GM19438 (cell line): ENCODE measurements at regions not wholly inside any gene's neighbourhood (a gene's known extent, or its start where the extent isn't known, plus 50 kb on each side); places are given as distances from the start of the nearest gene placed in this dataset.

ENCODE experiments used
- ATAC-seq: cut with Tn5 transposase; IDR thresholded peaks from one replicate; pipeline ENCODE4 v1.9.1; 2021; ENCODE audit warnings: low read depth; ENCODE audit not compliant: unreplicated experiment

DNA sequence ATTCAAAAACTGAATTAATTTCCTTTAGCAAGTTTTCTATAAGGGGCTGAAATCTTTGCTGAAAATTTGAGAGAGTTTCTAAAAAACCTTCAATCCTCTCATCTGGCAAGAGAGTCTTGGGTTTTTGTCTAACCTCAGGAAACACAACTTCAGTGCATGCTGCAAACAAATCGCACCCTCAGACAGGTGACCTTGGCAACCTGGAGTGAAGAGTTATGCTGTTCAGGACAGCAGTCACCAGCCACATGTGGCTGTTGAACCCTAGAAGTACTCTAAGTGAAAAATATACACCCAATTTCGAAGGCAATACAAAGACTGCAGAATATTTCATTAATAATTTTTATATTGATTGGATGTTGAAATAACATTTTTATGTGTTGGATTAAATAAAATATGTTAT, 184.8 kb downstream of the RPS29 start:
- no peak for ATAC-seq

DNA sequence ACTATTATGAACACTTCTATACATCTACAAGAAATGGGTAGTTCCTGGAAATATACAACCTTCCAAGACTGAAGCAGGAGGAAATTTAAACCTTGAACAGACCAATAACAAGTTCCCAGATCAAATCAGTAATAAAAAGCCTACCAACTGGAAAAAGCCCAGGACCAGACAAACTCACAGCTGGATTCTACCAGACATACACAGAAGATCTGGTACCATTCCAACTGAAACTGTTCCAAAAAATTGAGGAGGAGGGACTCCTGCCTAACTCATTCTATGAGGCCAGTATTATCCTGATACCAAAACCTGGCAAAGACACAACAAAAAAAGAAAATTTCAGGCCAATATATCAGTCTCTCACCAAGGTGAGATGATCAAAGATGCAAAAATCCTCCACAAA, 189.4 kb downstream of the RPS29 start:
- ATAC-seq, result no peak

DNA sequence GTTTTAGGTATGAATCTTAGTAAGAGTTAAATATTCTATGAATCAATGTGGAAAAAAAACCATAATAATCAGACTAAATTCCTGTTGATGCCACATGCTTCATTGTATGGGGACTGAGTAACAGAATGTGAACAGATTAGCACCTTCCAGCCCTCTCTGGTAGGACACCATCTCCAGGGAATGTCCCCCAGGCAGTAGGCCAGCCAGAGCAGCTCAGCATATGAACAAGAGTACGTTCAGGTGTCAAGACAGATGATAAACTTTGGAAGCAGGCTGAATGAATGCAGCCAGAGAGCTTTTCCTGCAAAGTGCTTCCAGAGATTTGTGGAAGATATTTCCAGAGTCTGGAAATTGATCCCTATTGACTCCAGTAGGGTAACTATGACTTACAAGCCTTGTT, 204.4 kb downstream of the RPS29 start:
- ATAC-seq, result no peak

DNA sequence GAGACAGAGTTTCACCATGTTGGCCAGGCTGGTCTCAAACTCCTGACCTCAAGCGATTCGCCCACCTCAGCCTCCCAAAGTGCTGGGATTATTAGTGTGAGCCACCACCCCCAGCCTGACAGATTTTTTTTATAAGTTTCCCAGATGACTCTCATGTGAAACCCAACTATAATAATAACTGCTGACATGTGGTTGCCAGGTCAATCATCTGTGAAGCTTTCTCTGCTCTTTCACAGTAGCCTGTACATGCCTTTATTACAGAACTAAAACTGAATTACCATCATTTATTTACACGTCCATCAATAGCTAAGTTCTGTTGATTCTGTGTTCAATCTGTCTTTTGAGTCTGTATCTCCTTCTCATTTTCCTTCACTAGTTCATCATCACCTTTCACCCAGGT, 218.5 kb downstream of the RPS29 start:
- no peak for ATAC-seq

DNA sequence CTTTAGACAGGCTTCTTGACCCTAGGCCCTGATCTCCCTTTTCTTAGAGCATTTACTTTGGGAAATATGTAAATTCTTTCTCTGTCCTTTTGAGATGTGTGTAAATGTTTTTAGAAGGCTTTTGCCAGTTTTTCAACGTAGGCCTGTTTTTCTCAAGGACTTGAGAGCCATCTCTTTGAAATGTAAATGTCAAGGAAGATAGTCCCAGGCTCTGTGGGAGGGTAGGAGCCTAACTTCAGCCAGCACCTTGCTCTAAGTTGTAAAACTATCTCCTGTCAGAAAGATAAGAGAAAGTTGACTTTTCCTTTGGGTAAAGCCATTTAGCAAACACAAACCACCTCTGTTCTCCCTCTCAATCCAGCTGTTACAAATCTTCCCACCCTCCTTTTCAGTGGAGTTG, 219.8 kb downstream of the RPS29 start:
- ATAC-seq, result no peak

DNA sequence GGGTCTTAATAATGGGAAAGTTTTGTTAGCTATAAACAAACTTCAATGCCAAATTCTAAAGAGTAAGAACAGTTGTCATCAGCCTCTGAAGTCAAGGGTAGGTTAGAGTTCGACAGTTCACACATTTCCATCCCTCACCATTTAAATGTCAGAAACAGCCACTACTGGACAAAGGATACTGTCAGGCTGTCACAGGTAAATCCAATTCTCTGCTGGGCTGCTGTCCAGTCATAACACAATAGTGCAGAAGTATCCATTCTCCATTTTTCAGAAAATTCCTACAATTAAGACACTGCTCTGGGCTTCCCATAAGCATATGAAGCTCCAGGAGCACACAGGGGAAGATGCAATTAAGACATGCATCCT, 221.4 kb downstream of the RPS29 start:
- no peak for ATAC-seq

DNA sequence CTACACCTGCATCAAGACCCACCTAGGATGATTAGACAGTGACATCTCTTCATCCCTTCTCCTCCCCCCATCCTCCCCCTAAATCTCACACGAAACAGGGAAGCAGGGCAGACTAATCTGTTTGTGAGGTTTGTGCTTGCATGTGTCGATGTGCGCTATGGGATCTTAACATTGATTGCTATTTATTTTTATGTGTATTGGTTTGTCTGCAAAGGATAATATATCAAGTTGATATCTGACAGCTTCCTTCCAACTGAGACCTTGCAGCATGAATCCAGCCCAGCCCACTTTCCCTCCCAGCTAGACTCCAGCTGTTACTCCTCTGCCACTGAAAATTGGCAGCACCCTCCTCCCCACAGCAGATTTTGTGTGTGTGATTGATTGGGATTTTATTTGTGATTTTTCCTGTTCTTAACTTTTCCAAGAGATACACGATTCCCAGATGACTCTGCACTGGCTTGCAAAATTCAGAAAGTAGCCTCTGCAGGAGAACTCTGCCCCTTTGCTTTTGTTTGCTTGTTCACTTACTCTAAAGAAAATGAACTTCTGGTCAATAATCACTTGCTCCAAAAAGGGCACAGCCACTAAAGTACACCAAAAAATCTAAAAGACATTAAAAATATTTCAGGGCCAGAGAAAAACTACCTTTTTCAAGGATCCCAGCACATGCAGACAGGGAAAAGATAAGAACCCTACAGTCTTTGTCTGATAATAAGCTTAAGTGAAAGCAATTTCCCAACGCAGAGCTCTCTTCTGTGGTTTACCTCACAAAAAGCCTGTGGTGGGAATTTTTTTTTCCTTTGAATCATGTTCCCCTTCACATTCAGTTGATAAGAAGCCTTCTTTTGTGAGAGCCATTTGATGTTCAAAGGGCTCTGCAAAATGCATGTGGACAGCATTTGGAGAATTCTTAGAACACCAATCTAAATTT, 222.1 kb downstream of the RPS29 start:
- no peak for ATAC-seq

DNA sequence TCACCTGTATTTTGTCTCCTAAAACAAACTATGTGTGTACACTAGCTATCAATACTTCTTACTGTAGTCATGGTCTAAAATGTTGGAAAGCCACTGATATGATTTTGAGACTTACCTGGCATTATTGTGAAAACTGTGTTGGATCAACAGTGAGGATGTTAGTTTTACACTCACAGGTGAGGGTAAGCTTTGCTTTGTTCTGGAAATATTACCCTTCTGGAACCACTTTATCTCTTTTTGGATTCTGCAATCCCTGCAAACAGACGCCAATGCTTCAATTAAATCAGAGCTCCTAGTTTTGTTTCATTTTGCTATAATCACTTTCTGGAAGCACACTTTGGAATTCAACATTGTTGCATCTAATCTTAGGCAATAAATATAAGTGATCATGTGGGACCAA, 223.3 kb downstream of the RPS29 start:
- no peak for ATAC-seq

DNA sequence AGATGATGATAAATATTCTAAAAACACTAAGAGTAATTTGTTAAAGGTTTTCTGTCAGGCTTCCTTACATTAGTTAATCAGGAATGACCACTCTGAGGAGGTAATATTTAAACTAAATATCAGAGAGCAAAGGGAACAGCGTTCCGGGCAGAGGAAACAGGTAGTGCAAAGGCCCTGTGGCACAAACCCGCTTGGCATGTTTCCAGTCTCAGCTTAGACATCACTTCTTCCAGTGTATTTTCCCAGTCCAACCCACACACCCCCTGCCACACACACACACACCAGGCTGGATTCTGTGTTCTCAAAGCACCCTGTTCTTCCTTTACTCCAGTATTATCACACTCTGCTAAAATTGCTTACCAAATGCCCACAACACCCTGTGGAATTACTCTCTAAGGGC, 247.1 kb downstream of the RPS29 start:
- ATAC-seq, result no peak

DNA sequence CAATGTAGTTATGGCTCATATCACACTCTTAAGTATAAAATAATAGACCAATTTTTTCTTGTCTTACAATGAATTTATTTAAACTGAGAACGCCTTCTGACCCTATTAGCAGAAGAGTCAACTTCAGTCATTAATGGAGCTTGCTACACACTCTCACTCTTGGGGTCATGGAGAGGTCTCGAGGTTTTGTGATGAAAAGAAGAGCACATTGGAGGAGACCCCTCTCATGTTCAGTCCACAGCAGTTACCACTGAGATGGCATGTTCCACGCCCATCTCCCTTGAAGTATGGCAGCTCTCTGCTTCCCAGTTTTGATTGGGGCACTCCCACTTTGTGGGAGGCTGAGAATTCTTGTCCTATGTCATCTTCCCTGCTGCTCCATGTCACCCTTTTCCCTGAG, 266.4 kb downstream of the RPS29 start:
- ATAC-seq, result no peak

DNA sequence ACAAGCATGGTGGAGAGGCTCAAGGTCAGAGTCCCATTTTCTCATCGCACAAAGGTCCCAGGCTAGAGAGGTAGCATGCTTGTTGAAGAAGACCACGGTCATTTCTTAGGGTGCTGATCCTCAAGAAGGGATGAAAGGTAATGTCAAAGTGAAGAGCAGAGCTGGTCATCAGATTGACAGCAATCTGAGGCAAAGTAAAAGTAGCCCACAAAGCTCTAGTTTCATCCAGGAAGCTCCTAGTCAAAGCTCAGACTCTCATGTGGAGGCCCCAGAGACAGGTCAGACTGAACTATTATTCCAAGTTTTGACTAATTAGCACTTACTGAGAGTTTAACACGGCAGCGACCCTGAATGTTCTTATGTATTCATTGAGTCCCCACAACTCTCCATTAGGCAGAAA, 270.6 kb downstream of the RPS29 start:
- ATAC-seq, result no peak

DNA sequence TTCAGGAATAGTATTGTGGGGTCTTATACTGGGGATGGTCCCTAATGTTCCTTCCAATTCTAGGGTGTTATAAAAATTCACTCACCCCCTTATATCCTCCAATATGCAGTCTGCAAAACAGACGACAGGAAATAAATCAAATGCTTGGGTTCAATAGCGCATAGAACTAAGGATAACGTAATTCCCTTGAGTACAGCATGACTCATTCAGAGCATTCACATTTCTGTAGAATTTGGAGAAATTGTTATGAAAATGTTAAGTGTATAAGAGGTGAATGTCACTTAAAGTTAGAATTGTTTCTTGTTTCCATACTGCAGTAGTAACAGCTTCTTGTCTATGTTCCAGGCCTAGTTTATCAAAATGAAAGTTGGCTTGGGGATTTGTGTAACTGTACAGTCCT, 271.4 kb downstream of the RPS29 start:
- no peak for ATAC-seq

DNA sequence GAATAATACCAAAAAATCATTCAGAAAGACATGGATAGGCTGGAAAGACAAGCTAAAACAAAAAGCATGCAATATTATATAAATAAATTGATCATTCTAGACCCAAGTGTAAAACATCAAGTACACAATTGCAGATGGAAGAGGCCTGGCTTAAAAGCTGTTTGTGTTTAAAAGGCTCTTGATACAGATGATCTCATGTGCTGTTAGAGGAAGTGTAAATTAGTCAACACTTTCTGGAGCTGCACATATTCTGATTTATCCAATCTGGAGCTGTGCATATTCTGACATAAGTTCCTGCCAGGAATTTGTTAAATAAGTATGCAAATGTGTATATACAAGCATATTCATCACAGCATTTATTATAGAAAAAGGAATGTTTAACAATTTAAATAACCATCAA, 273.1 kb downstream of the RPS29 start:
- no peak for ATAC-seq

DNA sequence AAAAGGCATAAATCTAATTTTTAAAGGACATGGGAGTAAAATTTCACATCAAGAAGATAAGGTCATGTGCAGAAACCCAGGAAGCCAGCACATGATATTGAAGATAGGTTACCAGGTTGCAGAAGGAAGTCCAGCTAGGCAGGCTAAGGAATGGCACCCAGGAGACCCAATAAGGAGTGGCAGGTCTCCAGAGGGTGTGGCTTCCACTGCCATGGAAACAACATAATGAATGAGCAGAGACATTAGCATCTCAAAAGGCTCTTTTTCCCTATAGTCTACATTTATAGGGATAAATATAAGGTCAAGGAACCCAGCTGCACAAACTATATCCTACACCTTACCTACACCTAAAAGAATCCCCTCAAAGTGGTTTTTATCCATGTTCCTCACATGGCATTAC, 275.9 kb downstream of the RPS29 start:
- no peak for ATAC-seq

DNA sequence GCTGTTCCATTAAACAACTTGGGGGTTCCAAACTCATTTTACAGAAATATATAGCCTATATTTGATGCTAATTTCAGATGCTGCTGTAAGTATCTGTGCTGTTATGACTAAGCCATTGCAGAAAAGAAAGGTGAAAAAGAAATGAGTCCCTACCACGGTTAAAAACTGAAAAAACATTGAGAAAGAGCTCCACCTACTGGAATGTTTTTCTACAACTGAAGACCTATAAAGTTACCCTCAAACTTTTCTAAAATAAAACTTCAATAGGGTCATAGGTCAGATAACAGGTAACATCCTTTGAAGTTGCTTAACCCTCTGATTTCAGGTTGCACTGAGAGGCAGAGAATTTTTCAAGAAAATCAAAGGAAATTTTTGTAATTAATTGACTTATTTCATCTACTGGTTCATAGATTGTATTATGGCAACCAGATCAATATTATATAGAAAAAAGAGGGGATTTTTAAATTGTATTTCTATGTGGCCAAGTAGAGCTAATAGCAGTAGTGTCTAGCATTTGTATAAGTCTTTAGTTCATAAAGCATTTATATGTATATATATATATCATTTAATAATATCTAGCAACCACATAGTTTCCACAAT, 279.9 kb downstream of the RPS29 start:
- ATAC-seq, result no peak

DNA sequence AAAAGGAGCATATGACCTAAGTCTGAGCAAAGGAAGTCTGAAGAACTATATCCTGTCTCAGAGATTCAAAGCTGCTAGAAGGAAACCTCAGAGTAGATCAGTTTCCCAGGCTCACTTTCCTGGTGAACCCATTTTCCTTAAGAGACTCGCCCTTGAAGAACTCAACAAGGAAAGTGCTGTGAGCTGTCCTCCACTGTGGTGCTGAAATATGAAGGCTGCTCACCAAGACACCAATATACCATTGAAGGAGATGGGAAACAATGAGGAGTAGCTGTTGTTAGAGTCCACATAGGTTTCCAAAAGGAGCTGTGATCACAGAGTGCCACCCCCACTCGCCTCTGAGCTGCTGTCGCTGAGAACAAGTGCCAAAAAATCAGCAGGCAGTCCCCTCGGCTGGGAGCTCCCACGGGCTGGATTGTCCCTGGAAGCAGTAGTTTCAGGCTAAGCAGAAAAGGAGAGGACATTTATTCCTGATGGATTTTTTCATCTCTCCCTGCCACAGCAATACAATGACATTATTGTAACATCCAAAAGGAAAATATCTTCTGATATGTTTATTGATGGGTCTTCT, 282.1 kb downstream of the RPS29 start:
- no peak for ATAC-seq

DNA sequence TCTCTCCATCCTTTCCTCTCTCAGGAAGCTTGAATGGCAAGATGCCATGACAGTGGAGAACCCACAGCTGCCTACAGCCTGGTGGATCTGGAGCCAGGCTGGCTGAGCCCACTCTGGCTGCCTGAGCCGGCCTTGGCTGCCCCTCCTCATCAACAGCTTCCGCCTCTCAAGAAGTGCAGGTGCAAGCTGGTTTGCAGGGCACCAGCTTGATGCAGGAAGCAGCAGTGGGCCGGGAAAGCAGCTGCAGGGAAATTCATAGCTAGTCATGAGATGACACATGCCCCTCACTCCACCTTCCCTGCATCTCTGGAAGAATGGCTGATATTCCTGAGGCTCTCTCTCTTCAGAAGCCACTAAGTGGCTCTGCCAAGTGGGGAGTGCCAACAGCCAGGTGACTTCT, 289.1 kb downstream of the RPS29 start:
- no peak for ATAC-seq

DNA sequence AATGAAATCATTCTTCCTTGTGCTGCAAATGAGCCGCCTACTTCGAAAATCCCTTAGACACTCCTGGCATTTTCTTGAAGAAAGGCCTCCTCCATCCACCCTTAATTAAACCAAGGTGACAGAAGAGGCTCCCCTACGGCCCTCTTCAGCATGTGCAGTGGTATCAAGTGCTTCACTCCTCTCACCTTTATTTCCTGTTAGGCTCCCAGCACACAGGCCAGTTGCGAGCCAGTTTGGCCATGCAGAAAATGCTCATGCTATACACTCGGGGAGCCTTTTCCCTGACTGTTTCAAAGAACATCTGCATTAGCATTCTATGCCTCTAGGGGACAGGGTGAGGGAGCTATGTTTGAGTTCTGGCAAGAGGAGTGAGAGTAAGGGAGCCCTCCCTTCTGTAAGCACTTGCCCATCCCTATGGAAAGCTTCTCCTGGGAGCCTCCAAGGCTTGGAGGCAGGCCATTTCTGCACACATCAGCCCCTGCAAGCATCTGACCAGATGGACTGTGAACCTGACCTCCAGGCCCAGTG, 291.5 kb downstream of the RPS29 start:
- ATAC-seq, result no peak

DNA sequence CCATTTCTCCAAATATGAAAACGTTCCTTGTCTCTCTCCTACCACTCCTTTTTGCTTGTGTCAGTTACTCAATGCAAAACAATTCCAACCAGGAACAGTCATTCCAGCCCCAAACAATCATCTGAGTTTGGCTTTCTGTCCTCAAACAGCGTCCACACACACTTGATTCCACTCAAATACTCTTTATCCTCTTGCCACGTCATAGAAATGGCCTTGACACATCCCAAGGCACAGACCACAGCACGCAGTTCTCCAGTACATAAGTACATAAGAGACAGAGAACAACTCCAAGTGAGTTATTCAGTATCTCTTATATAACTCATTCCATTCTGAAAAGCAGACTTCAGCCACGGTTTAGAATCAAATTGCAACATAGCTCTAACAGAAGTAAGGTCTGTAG, 299.2 kb downstream of the RPS29 start:
- ATAC-seq, result no peak

DNA sequence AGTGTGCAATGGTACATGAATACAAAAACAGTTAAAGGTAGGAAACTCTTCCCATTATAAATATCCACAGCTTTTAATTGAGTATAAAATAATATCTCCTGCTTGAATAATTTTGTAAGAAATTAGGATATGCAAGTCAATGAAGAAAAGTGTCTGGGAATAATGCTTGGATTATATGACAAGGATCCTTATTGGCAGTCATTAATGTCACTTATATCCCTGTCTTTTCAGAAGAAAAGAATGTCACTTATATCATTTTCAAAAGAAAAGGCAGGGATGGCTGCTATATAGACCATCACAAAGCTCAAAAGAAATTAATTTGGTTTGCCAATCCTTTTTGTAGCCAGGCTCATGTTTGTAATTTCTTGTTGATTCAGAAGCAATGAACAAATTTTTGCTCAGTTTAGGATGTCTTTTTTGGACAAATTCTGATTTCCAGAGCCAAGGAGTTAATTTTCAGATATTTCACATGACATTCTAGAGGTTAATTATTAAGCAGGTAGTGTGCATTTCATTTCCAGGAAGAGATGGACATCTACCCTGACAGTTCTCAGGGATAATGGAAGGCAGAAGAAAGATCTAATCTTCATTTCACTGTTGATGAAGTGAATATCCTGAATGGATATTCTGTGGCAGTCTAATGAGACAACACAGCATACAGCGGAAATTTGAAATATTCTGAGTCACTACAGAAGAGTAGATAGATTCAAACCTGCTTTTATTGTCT, 299.8 kb downstream of the RPS29 start:
- ATAC-seq, result no peak

DNA sequence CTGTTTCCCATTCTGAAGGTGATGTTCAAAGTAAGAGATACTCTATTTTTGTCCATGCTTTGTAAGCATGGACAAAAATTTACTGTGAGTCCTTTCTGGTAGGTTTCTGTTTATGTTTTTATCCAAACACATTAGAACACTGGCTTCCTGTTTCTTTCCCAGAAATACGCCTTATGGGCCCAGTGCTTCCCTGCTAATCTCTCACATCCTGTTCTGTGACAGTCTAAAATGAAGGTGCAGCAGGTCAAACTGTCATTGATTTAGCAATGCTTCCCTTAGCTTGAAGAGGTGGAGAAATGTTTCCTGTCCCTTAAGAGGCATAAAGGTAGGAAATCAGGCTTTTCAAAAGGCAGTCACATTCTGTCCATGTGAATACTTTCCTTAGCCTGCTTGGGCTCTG, 305.6 kb downstream of the RPS29 start:
- no peak for ATAC-seq
